ENCODE measurements at regions not wholly inside any gene's neighbourhood (a gene's known extent, or its start where the extent isn't known, plus 50 kb on each side); places are given as distances from the start of the nearest gene placed in this dataset.

DNA sequence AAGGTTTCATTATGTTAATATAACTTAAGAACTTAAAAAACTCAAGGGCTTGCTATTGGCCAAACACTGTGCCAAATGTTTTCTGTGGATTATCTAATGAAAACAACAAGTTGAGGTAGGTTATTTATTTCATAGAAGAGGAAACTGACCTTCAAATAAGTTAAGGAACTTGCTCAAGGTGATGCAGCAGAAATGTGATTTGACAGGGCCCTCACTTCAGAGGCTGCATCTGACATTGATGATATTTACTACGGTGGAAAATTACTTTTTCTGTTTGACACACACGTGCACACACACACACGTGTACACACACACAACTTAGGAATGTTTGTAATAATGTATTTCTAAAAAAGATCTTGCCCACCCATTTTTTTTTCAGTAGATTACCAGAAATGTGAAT is 137.2 kb upstream of the CXCR4 start:
- Histone ChIP-seq H2AFZ (ENCODE audit: control insufficient read depth, low read length) (no peak overlapping the region), H4K20me1 (ENCODE audit: control insufficient read depth, extremely low read depth, insufficient read depth, low read length) (no peaks in the 10 kb centered on the region), H3K4me2 (ENCODE audit: control insufficient read depth, extremely low read depth, insufficient read depth, low read depth, low read length) (no peak overlapping the region), H3K9me1 (ENCODE audit: control insufficient read depth, extremely low read depth, insufficient read depth, low read length) (no peaks in the 10 kb centered on the region), H3K4me3 (ENCODE audit: control insufficient read depth in 2 of 3, extremely low read depth in 1 of 3, insufficient read depth in 2 of 3, low read depth in 1 of 3, low read length in 3 of 3) (no peak overlapping the region), H3K9ac (ENCODE audit: control insufficient read depth, extremely low read depth, insufficient read depth, low read length) (no peak overlapping the region), H3K27me3 (ENCODE audit: control insufficient read depth, extremely low read depth, insufficient read depth, low read length) (no peaks in the 10 kb centered on the region), H3K4me1 (ENCODE audit: control insufficient read depth, extremely low read depth, insufficient read depth, low read length) (no peaks in the 10 kb centered on the region), H3K36me3 (ENCODE audit: control insufficient read depth in 2 of 2, extremely low read depth in 1 of 2, insufficient read depth in 2 of 2, low read length in 2 of 2) (no peaks in the 10 kb centered on the region), H3K27ac (ENCODE audit: control insufficient read depth, insufficient read depth, low read length) (no peak overlapping the region), H3K79me2 (ENCODE audit: control insufficient read depth, insufficient read depth, low read length) (no peaks in the 10 kb centered on the region), H3K9me3 (ENCODE audit: control insufficient read depth, low read depth, low read length) (no peaks in the 10 kb centered on the region)
- dilution Hi-C loops (cut with MboI; ENCODE audit: extremely low pct_ligation_motif_present, low sequenced_read_pairs), result no loop called here
- DNase-seq (ENCODE audit: low read depth, low spot score), result no peak
- no peak for FAIRE-seq
- TF ChIP-seq EZH2 (IDR thresholded peaks at IDR 0.05; ENCODE audit: low read length), result no peak
- TF ChIP-seq, protein P1, sequence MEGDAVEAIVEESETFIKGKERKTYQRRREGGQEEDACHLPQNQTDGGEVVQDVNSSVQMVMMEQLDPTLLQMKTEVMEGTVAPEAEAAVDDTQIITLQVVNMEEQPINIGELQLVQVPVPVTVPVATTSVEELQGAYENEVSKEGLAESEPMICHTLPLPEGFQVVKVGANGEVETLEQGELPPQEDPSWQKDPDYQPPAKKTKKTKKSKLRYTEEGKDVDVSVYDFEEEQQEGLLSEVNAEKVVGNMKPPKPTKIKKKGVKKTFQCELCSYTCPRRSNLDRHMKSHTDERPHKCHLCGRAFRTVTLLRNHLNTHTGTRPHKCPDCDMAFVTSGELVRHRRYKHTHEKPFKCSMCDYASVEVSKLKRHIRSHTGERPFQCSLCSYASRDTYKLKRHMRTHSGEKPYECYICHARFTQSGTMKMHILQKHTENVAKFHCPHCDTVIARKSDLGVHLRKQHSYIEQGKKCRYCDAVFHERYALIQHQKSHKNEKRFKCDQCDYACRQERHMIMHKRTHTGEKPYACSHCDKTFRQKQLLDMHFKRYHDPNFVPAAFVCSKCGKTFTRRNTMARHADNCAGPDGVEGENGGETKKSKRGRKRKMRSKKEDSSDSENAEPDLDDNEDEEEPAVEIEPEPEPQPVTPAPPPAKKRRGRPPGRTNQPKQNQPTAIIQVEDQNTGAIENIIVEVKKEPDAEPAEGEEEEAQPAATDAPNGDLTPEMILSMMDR (optimal IDR thresholded peaks at IDR 0.05 in 1 of 3, IDR thresholded peaks at IDR 0.05 in 1 of 3, conservative IDR thresholded peaks at IDR 0.05 in 1 of 3; ENCODE audit: extremely low read depth in 1 of 3, insufficient read depth in 2 of 3, low read length in 3 of 3), result no peak

- no peak for TF ChIP-seq EZH2 (IDR thresholded peaks at IDR 0.05; ENCODE audit: low read length)
- TF ChIP-seq, protein P1 (optimal IDR thresholded peaks at IDR 0.05 in 1 of 3, IDR thresholded peaks at IDR 0.05 in 1 of 3, conservative IDR thresholded peaks at IDR 0.05 in 1 of 3; ENCODE audit: extremely low read depth in 1 of 3, insufficient read depth in 2 of 3, low read length in 3 of 3), result no peak
- H3K27me3 ChIP-seq (ENCODE audit: control insufficient read depth, extremely low read depth, insufficient read depth, low read length), result no peaks in the 10 kb centered on the region
- no peak overlapping the region for H3K27ac ChIP-seq (ENCODE audit: control insufficient read depth, insufficient read depth, low read length)
- no peak overlapping the region for H2AFZ ChIP-seq (ENCODE audit: control insufficient read depth, low read length)
- H3K4me2 ChIP-seq (ENCODE audit: control insufficient read depth, extremely low read depth, insufficient read depth, low read depth, low read length), result no peak overlapping the region
- H3K79me2 ChIP-seq (ENCODE audit: control insufficient read depth, insufficient read depth, low read length), result no peaks in the 10 kb centered on the region
- no peaks in the 10 kb centered on the region for H4K20me1 ChIP-seq (ENCODE audit: control insufficient read depth, extremely low read depth, insufficient read depth, low read length)
- dilution Hi-C loops (cut with MboI; ENCODE audit: extremely low pct_ligation_motif_present, low sequenced_read_pairs), result no loop called here
- H3K9ac ChIP-seq (ENCODE audit: control insufficient read depth, extremely low read depth, insufficient read depth, low read length), result no peak overlapping the region
- no peaks in the 10 kb centered on the region for H3K4me1 ChIP-seq (ENCODE audit: control insufficient read depth, extremely low read depth, insufficient read depth, low read length)
- H3K4me3 ChIP-seq (ENCODE audit: control insufficient read depth in 2 of 3, extremely low read depth in 1 of 3, insufficient read depth in 2 of 3, low read depth in 1 of 3, low read length in 3 of 3), result no peak overlapping the region
- no peaks in the 10 kb centered on the region for H3K9me3 ChIP-seq (ENCODE audit: control insufficient read depth, low read depth, low read length)
- FAIRE-seq (no peak), DNase-seq (ENCODE audit: low read depth, low spot score) (no peak)
- no peaks in the 10 kb centered on the region for H3K36me3 ChIP-seq (ENCODE audit: control insufficient read depth in 2 of 2, extremely low read depth in 1 of 2, insufficient read depth in 2 of 2, low read length in 2 of 2)
- no peaks in the 10 kb centered on the region for H3K9me1 ChIP-seq (ENCODE audit: control insufficient read depth, extremely low read depth, insufficient read depth, low read length)
Observed at GRCh38 chr2:136254681-136255080, 136.7 kb upstream of the CXCR4 start.

Data from keratinocyte (primary cell).